HepG2 (cell line): ENCODE measurements at regions not wholly inside any gene's neighbourhood (a gene's known extent, or its start where the extent isn't known, plus 50 kb on each side); places are given as distances from the start of the nearest gene placed in this dataset.

Source experiments
- ATAC-seq: fragments of 200-7000 bp; cut with Tn5 transposase; 3 replicates; pipeline ENCODE4 v1.9.1; 2020; ENCODE audit warnings: mild to moderate bottlenecking, moderate library complexity
- BruUV-seq: library from RNA; stranded (reverse); fragments of 400-500 nt; replicated peaks from 2 replicates; lab custom pipeline; 2021; lab: Mats Ljungman, UMichigan
- CTCF ChIA-PET: fragments of 300-600 bp; formaldehyde crosslinking; extraction: SDS; loops from one replicate; lab custom pipeline; 2021; ENCODE audit warnings: low total read pairs, inconsistent platforms, low intra/inter-chr PET ratio; lab: Yijun Ruan, JAX
- POLR2A ChIA-PET: fragments of 350-600 bp; sonication (Branson Sonifier 250); formaldehyde crosslinking; loops from one replicate; lab custom pipeline; 2020; ENCODE audit warnings: antibody characterized with exemption, inconsistent platforms; lab: Yijun Ruan, JAX
- DNase-seq: peaks from one replicate; pipeline ENCODE4 v3.0.0-alpha.2; 2015; ENCODE audit warnings: low spot score
- FAIRE-seq: peaks from 3 replicates; lab custom pipeline; 2011; peaks lifted over from hg19 to GRCh38; lab: Jason Lieb, UNC
- H2AFZ ChIP-seq: one replicate; pipeline ENCODE4 v1.6.1; 2011; ENCODE audit warnings: low read length, inconsistent platforms
- H3K27ac ChIP-seq: fragments of 300-600 bp; 3 replicates; pipeline ENCODE4 v1.8.0; 2011; ENCODE audit warnings: mixed run types, mild to moderate bottlenecking, mixed read lengths, low read length, inconsistent platforms; ENCODE audit not compliant: insufficient read depth; ENCODE audit errors: extremely low read length
- H3K27me3 ChIP-seq, 2 experiments: fragments of 200-600 bp in 1 of 2; 2 replicates in 1 of 2; 3 replicates in 1 of 2; pipeline versions ENCODE4 v1.6.0 to v1.8.0; 2011; ENCODE audit warnings: low read length in 2 of 2, mild to moderate bottlenecking in 2 of 2, moderate library complexity in 2 of 2, inconsistent platforms in 1 of 2; ENCODE audit not compliant: insufficient read depth in 2 of 2, control insufficient read depth in 1 of 2
- H3K36me3 ChIP-seq, 2 experiments: fragments of 200-600 bp in 1 of 2; replicated peaks in 1 of 2; 2 replicates in 1 of 2; 3 replicates in 1 of 2; pipeline versions ENCODE4 v1.5.1 to v1.8.0; 2011; ENCODE audit warnings: low read length in 2 of 2, inconsistent platforms in 1 of 2; ENCODE audit not compliant: insufficient read depth in 2 of 2, control insufficient read depth in 1 of 2
- H3K4me1 ChIP-seq: 2 replicates; pipeline ENCODE4 v1.5.1; 2012; ENCODE audit warnings: low read length, inconsistent platforms; ENCODE audit not compliant: insufficient read depth
- H3K4me2 ChIP-seq: 2 replicates; pipeline ENCODE4 v1.6.0; 2011; ENCODE audit warnings: low read depth, low read length, inconsistent platforms
- H3K4me3 ChIP-seq, 3 experiments: fragments of 200-600 bp in 1 of 3; sonication (generic), shearing (Covaris generic) in 1 of 3; replicated peaks in 1 of 3; 2 replicates each; pipeline ENCODE4 v1.5.1; 2011 to 2016; ENCODE audit warnings: low read length in 3 of 3, inconsistent platforms in 2 of 3, low read depth in 2 of 3, mild to moderate bottlenecking in 2 of 3, control low read depth in 1 of 3, mixed read lengths in 1 of 3; ENCODE audit not compliant: insufficient read depth in 1 of 3
- H3K79me2 ChIP-seq: one replicate; pipeline ENCODE4 v1.6.1; 2011; ENCODE audit warnings: low read length, inconsistent platforms; ENCODE audit not compliant: insufficient read depth
- H3K9ac ChIP-seq: 2 replicates; pipeline ENCODE4 v1.6.0; 2011; ENCODE audit warnings: mild to moderate bottlenecking, low read depth, low read length, inconsistent platforms; ENCODE audit not compliant: insufficient read depth
- H3K9me3 ChIP-seq: 2 replicates; pipeline ENCODE4 v1.5.1; 2012; ENCODE audit warnings: mild to moderate bottlenecking, low read length
- H4K20me1 ChIP-seq: 2 replicates; pipeline ENCODE4 v1.6.0; 2011; ENCODE audit warnings: inconsistent platforms, mild to moderate bottlenecking, low read length, moderate library complexity; ENCODE audit not compliant: insufficient read depth
- BRF2 ChIP-seq: sonication (generic); formaldehyde crosslinking; IDR thresholded peaks from 2 replicates; pipeline ENCODE4 v1.8.1; 2022; ENCODE audit warnings: mild to moderate bottlenecking, missing genetic modification reagents
- CTCF ChIP-seq: sonication (generic); formaldehyde crosslinking; IDR thresholded peaks from 2 replicates; pipeline ENCODE4 v1.5.0; 2020; ENCODE audit warnings: mild to moderate bottlenecking, missing genetic modification reagents, moderate library complexity
- IRF2 ChIP-seq: IDR thresholded peaks from 2 replicates; pipeline ENCODE4 v1.6.1; 2018; ENCODE audit warnings: missing genetic modification reagents, missing compliant biosample characterization
- SNRNP70 ChIP-seq: fragments of 200-400 bp; formaldehyde crosslinking; IDR thresholded peaks from 2 replicates; pipeline ENCODE4 v1.6.1; 2017; ENCODE audit warnings: mild to moderate bottlenecking, low read depth, low read length, moderate library complexity
- ZHX2 ChIP-seq, 2 experiments: sonication (generic) in 1 of 2; formaldehyde crosslinking in 1 of 2; IDR thresholded peaks; 2 replicates each; pipeline versions ENCODE4 v1.6.1 to v1.9.0; 2014 to 2022; ENCODE audit warnings: antibody characterized with exemption in 1 of 2, borderline replicate concordance in 1 of 2, inconsistent platforms in 1 of 2, low read depth in 1 of 2, missing genetic modification reagents in 1 of 2
- WGBS: methylation state at CpG from one replicate; pipeline ENCODE4 v1.1.6; 2017; ENCODE audit warnings: low lambda C conversion rate; 5-methylcytosine and 5-hydroxymethylcytosine counted together
- in situ Hi-C: cut with HindIII; loops from 2 replicates; pipeline ENCODE4 v1.10.0; 2017; ENCODE audit warnings: low pct_unique_long_range_greater_than_20kb; ENCODE audit not compliant: extremely low pct_ligation_motif_present
- intact Hi-C: fragments of 100-400 bp; cut with micrococcal nuclease; formaldehyde crosslinking; loops from one replicate; pipeline ENCODE4 v1.10.0; 2022; ENCODE audit not compliant: unreplicated experiment

GRCh38 chr4:81746773-81747172 is 275.1 kb upstream of the RASGEF1B start:
- no TSS peak for BruUV-seq
- no peak overlapping the region for H3K27ac ChIP-seq
- FAIRE-seq (no peak), DNase-seq (no peak), ATAC-seq (no peak)
- CTCF ChIA-PET: no interaction called here
- POLR2A ChIA-PET: no interaction called here
- H4K20me1 ChIP-seq: no peaks in the 10 kb centered on the region
- WGBS: 5% methylated on average over 1 of the region's 1 CpG
- H3K36me3 ChIP-seq: no peaks in the 10 kb centered on the region
- H3K4me1 ChIP-seq: no peaks in the 10 kb centered on the region
- no peaks in the 10 kb centered on the region for H3K79me2 ChIP-seq
- no peak overlapping the region for H2AFZ ChIP-seq
- no peak overlapping the region for H3K4me3 ChIP-seq
- in situ Hi-C loops: no loop called here
- intact Hi-C loops: no loop called here
- no peak overlapping the region for H3K4me2 ChIP-seq
- TF ChIP-seq ZHX2 (IDR thresholded peaks at IDR 0.05; ENCODE audit: low read depth): no peak
- no peak for TF ChIP-seq ZHX2 (CRISPR knock-in tag; IDR thresholded peaks at IDR 0.05; ENCODE audit: borderline replicate concordance)
- no peak for TF ChIP-seq CTCF
- no peak for TF ChIP-seq BRF2 (CRISPR knock-in tag)
- no peak for TF ChIP-seq SNRNP70
- no peak for TF ChIP-seq IRF2 (CRISPR knock-in tag)
- H3K9ac ChIP-seq: no peak overlapping the region
- no peaks in the 10 kb centered on the region; a peak in 1 of 5 replicates for H3K27me3 ChIP-seq
- H3K9me3 ChIP-seq: no peaks in the 10 kb centered on the region
